22Rv1 (cell line): ENCODE measurements at regions not wholly inside any gene's neighbourhood (a gene's known extent, or its start where the extent isn't known, plus 50 kb on each side); places are given as distances from the start of the nearest gene placed in this dataset.

Source experiments
- CTCF ChIP-seq: fragments of 450-650 bp; IDR thresholded peaks from 2 replicates; pipeline ENCODE4 v1.5.1; 2017; ENCODE audit warnings: mild to moderate bottlenecking
- ZFX ChIP-seq: fragments of 450-650 bp; IDR thresholded peaks from 2 replicates; pipeline ENCODE4 v1.6.1; 2017; ENCODE audit warnings: antibody characterized with exemption, borderline replicate concordance

GRCh38 chr16:9364721-9365369 lies 273.4 kb downstream of the HAPSTR1 start:
- TF ChIP-seq CTCF (no peak), ZFX (no peak)
